GM12878 (cell line): ENCODE measurements at regions not wholly inside any gene's neighbourhood (a gene's known extent, or its start where the extent isn't known, plus 50 kb on each side); places are given as distances from the start of the nearest gene placed in this dataset.

Source experiments
- ATAC-seq: fragments of 200-7000 bp; cut with Tn5 transposase; 3 replicates; pipeline ENCODE4 v1.9.1; 2020; ENCODE audit warnings: mild to moderate bottlenecking, moderate library complexity
- BruUV-seq: library from RNA; stranded (reverse); fragments of 400-500 nt; replicated peaks from 2 replicates; lab custom pipeline; 2021; lab: Mats Ljungman, UMichigan
- CTCF ChIA-PET: fragments of 300-600 bp; sonication (Branson Sonifier 250); formaldehyde crosslinking; extraction: SDS; loops from one replicate; lab custom pipeline; 2021; ENCODE audit warnings: inconsistent platforms; lab: Yijun Ruan, JAX
- POLR2A ChIA-PET: fragments of 350-600 bp; formaldehyde crosslinking; extraction: SDS; loops from one replicate; lab custom pipeline; 2021; ENCODE audit warnings: inconsistent platforms; lab: Charles Lee
- RAD21 ChIA-PET: fragments of 300-600 bp; sonication (Branson Sonifier 250); formaldehyde crosslinking; loops from one replicate; lab custom pipeline; 2023; ENCODE audit warnings: antibody characterized with exemption; ENCODE audit not compliant: unreplicated experiment; lab: Charles Lee
- SMC1A ChIA-PET: fragments of 300-600 bp; sonication (Branson Sonifier 250); formaldehyde crosslinking; loops from one replicate; lab custom pipeline; 2023; ENCODE audit not compliant: unreplicated experiment, uncharacterized antibody; lab: Charles Lee
- DNase-seq: peaks from one replicate; pipeline ENCODE4 v3.0.0-alpha.2; 2011; ENCODE audit warnings: low read depth, low spot score
- FAIRE-seq: peaks from 3 replicates; lab custom pipeline; 2011; peaks lifted over from hg19 to GRCh38; lab: Jason Lieb, UNC
- H2AFZ ChIP-seq: 2 replicates; pipeline ENCODE4 v1.6.0; 2011; ENCODE audit warnings: low read depth, low read length, control low read depth; ENCODE audit not compliant: control insufficient read depth
- H3K27ac ChIP-seq: 2 replicates; pipeline ENCODE4 v1.5.1; 2011; ENCODE audit warnings: control low read depth; ENCODE audit not compliant: control insufficient read depth, insufficient read depth
- H3K27me3 ChIP-seq, 2 experiments: replicated peaks in 1 of 2; 2 replicates each; pipeline versions ENCODE4 v1.6.0 to v1.6.1; 2011; ENCODE audit warnings: low read length in 1 of 2; ENCODE audit not compliant: control insufficient read depth in 2 of 2, insufficient read depth in 2 of 2
- H3K36me3 ChIP-seq, 2 experiments: 2 replicates each; pipeline ENCODE4 v1.5.1; 2011; ENCODE audit warnings: low read length in 1 of 2; ENCODE audit not compliant: control insufficient read depth in 2 of 2, insufficient read depth in 2 of 2
- H3K4me1 ChIP-seq: 2 replicates; pipeline ENCODE4 v1.6.1; 2011; ENCODE audit warnings: mild to moderate bottlenecking, low read length, moderate library complexity, mixed read lengths; ENCODE audit not compliant: control insufficient read depth, insufficient read depth
- H3K4me2 ChIP-seq: 2 replicates; pipeline ENCODE4 v1.6.0; 2011; ENCODE audit warnings: control low read depth; ENCODE audit not compliant: control insufficient read depth, insufficient read depth
- H3K4me3 ChIP-seq: fragments of 200-600 bp; sonication (generic); 2 replicates; pipeline ENCODE4 v1.5.1; 2016
- H3K79me2 ChIP-seq: 2 replicates; pipeline ENCODE4 v1.6.0; 2011; ENCODE audit warnings: low read length; ENCODE audit not compliant: control insufficient read depth, insufficient read depth
- H3K9ac ChIP-seq: 2 replicates; pipeline ENCODE4 v1.8.0; 2011; ENCODE audit warnings: low read length, control low read depth, mixed read lengths; ENCODE audit not compliant: control insufficient read depth, insufficient read depth
- H3K9me3 ChIP-seq: replicated peaks from 3 replicates; pipeline ENCODE4 v1.5.1; 2011; ENCODE audit warnings: mild to moderate bottlenecking, low read length; ENCODE audit not compliant: control insufficient read depth, insufficient read depth
- H4K20me1 ChIP-seq: 2 replicates; pipeline ENCODE4 v1.6.0; 2011; ENCODE audit not compliant: control insufficient read depth, insufficient read depth
- BACH1 ChIP-seq: fragments of 450-650 bp; IDR thresholded peaks from 2 replicates; pipeline ENCODE4 v1.6.1; 2017; ENCODE audit warnings: mild to moderate bottlenecking, borderline replicate concordance
- BHLHE40 ChIP-seq, 2 experiments: fragments of 450-650 bp in 1 of 2; IDR thresholded peaks; 2 replicates each; pipeline ENCODE4 v1.6.1; 2011 to 2017; ENCODE audit warnings: low read depth in 2 of 2, borderline replicate concordance in 1 of 2, improper control_type of control experiment in 1 of 2, low read length in 1 of 2, mild to moderate bottlenecking in 1 of 2
- CREB1 ChIP-seq: IDR thresholded peaks from 2 replicates; pipeline ENCODE4 v1.6.1; 2012; ENCODE audit warnings: low read depth, mild to moderate bottlenecking, inconsistent platforms
- EP300 ChIP-seq, 2 experiments: fragments of 150-350 bp in 1 of 2; IDR thresholded peaks; 2 replicates each; pipeline ENCODE4 v1.6.1; 2011 to 2012; ENCODE audit warnings: low read depth in 2 of 2, low read length in 2 of 2, borderline replicate concordance in 1 of 2, improper control_type of control experiment in 1 of 2, inconsistent platforms in 1 of 2; ENCODE audit not compliant: control insufficient read depth in 1 of 2
- KAT2A ChIP-seq: conservative IDR thresholded peaks from 2 replicates; pipeline ENCODE4 v1.6.1; 2011; ENCODE audit warnings: low read depth, low read length; ENCODE audit not compliant: control insufficient read depth
- KDM1A ChIP-seq: fragments of 200-600 bp; sonication (generic); IDR thresholded peaks from 2 replicates; pipeline ENCODE4 v1.6.1; 2016; ENCODE audit warnings: borderline replicate concordance
- KLF5 ChIP-seq: fragments of 450-650 bp; IDR thresholded peaks from 2 replicates; pipeline ENCODE4 v1.6.1; 2014; ENCODE audit warnings: mild to moderate bottlenecking; ENCODE audit not compliant: partially characterized antibody
- MYB ChIP-seq: fragments of 150-350 bp; IDR thresholded peaks from 2 replicates; pipeline ENCODE4 v1.6.1; 2014; ENCODE audit warnings: mild to moderate bottlenecking, low read depth, low read length, borderline replicate concordance
- RAD51 ChIP-seq: fragments of 450-650 bp; IDR thresholded peaks from 2 replicates; pipeline ENCODE4 v1.6.1; 2016; ENCODE audit warnings: moderate library complexity, mild to moderate bottlenecking, inconsistent platforms
- SIX5 ChIP-seq: IDR thresholded peaks from 2 replicates; pipeline ENCODE4 v1.6.1; 2011; ENCODE audit warnings: mild to moderate bottlenecking, low read depth, low read length, moderate library complexity; ENCODE audit not compliant: severe bottlenecking
- TBL1XR1 ChIP-seq: IDR thresholded peaks from 2 replicates; pipeline ENCODE4 v1.6.1; 2012; ENCODE audit warnings: low read depth, low read length, improper control_type of control experiment
- ZNF207 ChIP-seq: fragments of 450-650 bp; IDR thresholded peaks from 2 replicates; pipeline ENCODE4 v1.6.1; 2014; ENCODE audit warnings: antibody characterized with exemption, mild to moderate bottlenecking, borderline replicate concordance
- ZNF274 ChIP-seq: IDR thresholded peaks from one replicate; pipeline ENCODE4 v1.8.0; 2011; ENCODE audit not compliant: insufficient read length, insufficient read depth
- WGBS: methylation state at CpG from one replicate; pipeline ENCODE4 v1.1.6; 2016; ENCODE audit warnings: low lambda C conversion rate; ENCODE audit not compliant: insufficient replicate concordance, insufficient coverage; ENCODE audit errors: missing lambda C conversion rate; 5-methylcytosine and 5-hydroxymethylcytosine counted together
- in situ Hi-C: fragments of 300-500 bp; cut with MboI; formaldehyde crosslinking; loops from 9 replicates; pipeline ENCODE4 v1.14.3; 2018; ENCODE audit warnings: mixed read lengths
- intact Hi-C: fragments of 100-400 bp; cut with micrococcal nuclease; formaldehyde crosslinking; loops from one replicate; pipeline ENCODE4 v1.14.2; 2022; ENCODE audit not compliant: unreplicated experiment
- TF ChIP-seq, protein P1 (sequence below): IDR thresholded peaks from 2 replicates; pipeline ENCODE4 v1.6.1; 2012; ENCODE audit warnings: low read length, inconsistent platforms
- TF ChIP-seq, protein P2 (sequence below): fragments of 150-350 bp; IDR thresholded peaks from 2 replicates; pipeline ENCODE4 v1.6.1; 2014; ENCODE audit warnings: mild to moderate bottlenecking, low read depth, low read length
- TF ChIP-seq, protein P3 (sequence below): fragments of 450-650 bp; IDR thresholded peaks from 2 replicates; pipeline ENCODE4 v1.6.1; 2016; ENCODE audit warnings: mild to moderate bottlenecking

DNA sequence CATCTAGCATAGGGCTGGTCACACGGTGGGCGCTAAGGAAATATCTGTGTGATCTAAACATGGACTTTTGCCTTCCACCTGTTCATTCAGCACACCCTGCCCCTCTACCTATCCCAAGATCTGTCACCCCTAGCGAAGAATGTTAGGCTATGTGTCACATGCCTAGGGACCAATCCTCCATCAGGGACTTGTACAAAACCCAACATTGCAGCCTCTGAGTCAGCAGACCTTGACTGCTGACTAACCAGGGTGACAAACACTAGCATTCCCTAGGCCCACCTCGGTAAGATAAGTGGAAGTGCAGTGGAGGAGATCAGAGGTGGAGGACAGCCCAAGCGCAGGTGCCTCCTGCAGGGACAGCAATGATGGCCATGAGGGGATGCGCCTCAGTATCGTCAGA lies 99.2 kb downstream of the SOX11 start:
- 53% methylated on average over 7 of the region's 7 CpGs for WGBS
- TF ChIP-seq BACH1 = no peak
- no peak for TF ChIP-seq EP300 (IDR thresholded peaks at IDR 0.05; ENCODE audit: borderline replicate concordance in 1 of 2, control insufficient read depth in 1 of 2, low read depth in 2 of 2, low read length in 2 of 2)
- TF ChIP-seq SIX5 = no peak
- TF ChIP-seq BHLHE40 (IDR thresholded peaks at IDR 0.05; ENCODE audit: borderline replicate concordance in 1 of 2, low read depth in 2 of 2, low read length in 1 of 2) = no peak
- TF ChIP-seq CREB1 = no peak
- TF ChIP-seq ZNF207 = no peak
- TF ChIP-seq MYB = no peak
- no TSS peak for BruUV-seq
- intact Hi-C loops (no loop called here), in situ Hi-C loops (no loop called here)
- no peak overlapping the region for H3K4me2 ChIP-seq
- CTCF ChIA-PET = no interaction called here
- no peaks in the 10 kb centered on the region for H3K36me3 ChIP-seq
- SMC1A ChIA-PET = no interaction called here
- POLR2A ChIA-PET = no interaction called here
- H4K20me1 ChIP-seq = no peaks in the 10 kb centered on the region
- no peak for DNase-seq
- H3K4me1 ChIP-seq = no peaks in the 10 kb centered on the region
- no peak for ATAC-seq
- no peaks in the 10 kb centered on the region; the same call in 2 of the 3 replicates for H3K9me3 ChIP-seq
- no peaks in the 10 kb centered on the region for H3K79me2 ChIP-seq
- no peak overlapping the region for H3K4me3 ChIP-seq
- no peak overlapping the region for H3K9ac ChIP-seq
- no peak for FAIRE-seq
- no peak overlapping the region for H3K27ac ChIP-seq
- H3K27me3 ChIP-seq = no peaks in the 10 kb centered on the region
- H2AFZ ChIP-seq = no peak overlapping the region
- RAD21 ChIA-PET = no interaction called here

DNA sequence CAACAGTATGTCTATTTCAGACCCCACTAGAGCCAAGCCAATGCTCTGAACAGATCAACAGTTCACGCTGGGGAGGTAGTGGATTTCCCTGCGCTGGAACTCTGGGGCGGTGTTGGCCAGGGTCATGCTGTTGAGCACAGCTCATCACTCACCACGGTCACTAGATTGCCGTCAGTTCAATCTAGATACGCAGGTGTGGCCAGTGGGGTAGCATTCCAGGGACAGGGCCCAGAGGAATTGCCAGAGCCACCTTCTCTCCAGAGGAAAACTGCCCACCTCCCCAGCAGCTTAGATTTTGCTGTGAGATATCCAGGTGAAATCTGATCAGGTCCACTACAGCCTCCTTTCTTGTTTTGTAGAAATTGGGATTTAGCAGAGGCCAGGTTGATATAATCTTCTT lies 101.8 kb downstream of the SOX11 start:
- BruUV-seq = no TSS peak
- intact Hi-C loops (no loop called here), in situ Hi-C loops (no loop called here)
- WGBS = 12% methylated on average over 6 of the region's 6 CpGs
- ChIA-PET CTCF (no interaction called here), RAD21 (no interaction called here), POLR2A (no interaction called here), SMC1A (no interaction called here)
- Histone ChIP-seq H3K4me1 (no peaks in the 10 kb centered on the region), H3K27ac (no peak overlapping the region), H3K9ac (no peak overlapping the region), H2AFZ (no peak overlapping the region), H3K27me3 (no peaks in the 10 kb centered on the region), H3K4me3 (no peak overlapping the region), H4K20me1 (no peaks in the 10 kb centered on the region), H3K4me2 (no peak overlapping the region), H3K36me3 (no peaks in the 10 kb centered on the region), H3K79me2 (no peaks in the 10 kb centered on the region), H3K9me3 (no peaks in the 10 kb centered on the region)
- no peak for ATAC-seq
- DNase-seq = no peak
- FAIRE-seq = no peak
- no peak for TF ChIP-seq KDM1A
- TF ChIP-seq, protein P1, sequence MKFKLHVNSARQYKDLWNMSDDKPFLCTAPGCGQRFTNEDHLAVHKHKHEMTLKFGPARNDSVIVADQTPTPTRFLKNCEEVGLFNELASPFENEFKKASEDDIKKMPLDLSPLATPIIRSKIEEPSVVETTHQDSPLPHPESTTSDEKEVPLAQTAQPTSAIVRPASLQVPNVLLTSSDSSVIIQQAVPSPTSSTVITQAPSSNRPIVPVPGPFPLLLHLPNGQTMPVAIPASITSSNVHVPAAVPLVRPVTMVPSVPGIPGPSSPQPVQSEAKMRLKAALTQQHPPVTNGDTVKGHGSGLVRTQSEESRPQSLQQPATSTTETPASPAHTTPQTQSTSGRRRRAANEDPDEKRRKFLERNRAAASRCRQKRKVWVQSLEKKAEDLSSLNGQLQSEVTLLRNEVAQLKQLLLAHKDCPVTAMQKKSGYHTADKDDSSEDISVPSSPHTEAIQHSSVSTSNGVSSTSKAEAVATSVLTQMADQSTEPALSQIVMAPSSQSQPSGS = no peak
- TF ChIP-seq KLF5 = no peak
- no peak for TF ChIP-seq TBL1XR1
- TF ChIP-seq ZNF274 = no peak
- TF ChIP-seq, protein P2, sequence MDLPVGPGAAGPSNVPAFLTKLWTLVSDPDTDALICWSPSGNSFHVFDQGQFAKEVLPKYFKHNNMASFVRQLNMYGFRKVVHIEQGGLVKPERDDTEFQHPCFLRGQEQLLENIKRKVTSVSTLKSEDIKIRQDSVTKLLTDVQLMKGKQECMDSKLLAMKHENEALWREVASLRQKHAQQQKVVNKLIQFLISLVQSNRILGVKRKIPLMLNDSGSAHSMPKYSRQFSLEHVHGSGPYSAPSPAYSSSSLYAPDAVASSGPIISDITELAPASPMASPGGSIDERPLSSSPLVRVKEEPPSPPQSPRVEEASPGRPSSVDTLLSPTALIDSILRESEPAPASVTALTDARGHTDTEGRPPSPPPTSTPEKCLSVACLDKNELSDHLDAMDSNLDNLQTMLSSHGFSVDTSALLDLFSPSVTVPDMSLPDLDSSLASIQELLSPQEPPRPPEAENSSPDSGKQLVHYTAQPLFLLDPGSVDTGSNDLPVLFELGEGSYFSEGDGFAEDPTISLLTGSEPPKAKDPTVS = no peak
- no peak for TF ChIP-seq RAD51
- TF ChIP-seq, protein P3, sequence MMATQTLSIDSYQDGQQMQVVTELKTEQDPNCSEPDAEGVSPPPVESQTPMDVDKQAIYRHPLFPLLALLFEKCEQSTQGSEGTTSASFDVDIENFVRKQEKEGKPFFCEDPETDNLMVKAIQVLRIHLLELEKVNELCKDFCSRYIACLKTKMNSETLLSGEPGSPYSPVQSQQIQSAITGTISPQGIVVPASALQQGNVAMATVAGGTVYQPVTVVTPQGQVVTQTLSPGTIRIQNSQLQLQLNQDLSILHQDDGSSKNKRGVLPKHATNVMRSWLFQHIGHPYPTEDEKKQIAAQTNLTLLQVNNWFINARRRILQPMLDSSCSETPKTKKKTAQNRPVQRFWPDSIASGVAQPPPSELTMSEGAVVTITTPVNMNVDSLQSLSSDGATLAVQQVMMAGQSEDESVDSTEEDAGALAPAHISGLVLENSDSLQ = no peak
- no peak for TF ChIP-seq KAT2A
